ENCODE measurements at regions not wholly inside any gene's neighbourhood (a gene's known extent, or its start where the extent isn't known, plus 50 kb on each side); places are given as distances from the start of the nearest gene placed in this dataset.

DNA sequence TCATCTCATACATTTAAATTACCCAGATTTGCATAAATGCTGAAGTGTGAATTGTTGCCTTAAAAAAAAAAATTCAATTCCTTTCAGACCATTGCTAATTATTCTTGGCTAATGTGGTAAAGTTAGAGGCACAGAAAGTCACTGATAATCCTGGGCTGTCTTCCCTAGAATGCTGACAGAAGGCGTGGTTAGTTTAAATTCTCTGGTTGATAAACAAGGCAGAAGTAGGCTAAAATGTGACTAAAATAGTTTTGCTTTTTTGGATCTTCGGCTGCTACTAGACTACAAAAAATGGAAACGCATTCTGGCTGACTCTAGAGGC is 193.7 kb downstream of the OTOL1 start:
- no peaks in the 10 kb centered on the region for H3K79me2 ChIP-seq (ENCODE audit: low read length)
- peaks cover 13% of the 10 kb centered on the region for H3K4me1 ChIP-seq (ENCODE audit: low read length)
- no peak overlapping the region for H3K27ac ChIP-seq (ENCODE audit: low read length)
- H2AFZ ChIP-seq (ENCODE audit: low read depth, low read length): no peak overlapping the region
- H3K9me3 ChIP-seq (ENCODE audit: insufficient read depth, low read length): no peaks in the 10 kb centered on the region
- no peaks in the 10 kb centered on the region for H4K20me1 ChIP-seq (ENCODE audit: insufficient read depth, low read length)
- H3K27me3 ChIP-seq (ENCODE audit: low read depth, low read length): no peaks in the 10 kb centered on the region
- TF ChIP-seq, protein P1, sequence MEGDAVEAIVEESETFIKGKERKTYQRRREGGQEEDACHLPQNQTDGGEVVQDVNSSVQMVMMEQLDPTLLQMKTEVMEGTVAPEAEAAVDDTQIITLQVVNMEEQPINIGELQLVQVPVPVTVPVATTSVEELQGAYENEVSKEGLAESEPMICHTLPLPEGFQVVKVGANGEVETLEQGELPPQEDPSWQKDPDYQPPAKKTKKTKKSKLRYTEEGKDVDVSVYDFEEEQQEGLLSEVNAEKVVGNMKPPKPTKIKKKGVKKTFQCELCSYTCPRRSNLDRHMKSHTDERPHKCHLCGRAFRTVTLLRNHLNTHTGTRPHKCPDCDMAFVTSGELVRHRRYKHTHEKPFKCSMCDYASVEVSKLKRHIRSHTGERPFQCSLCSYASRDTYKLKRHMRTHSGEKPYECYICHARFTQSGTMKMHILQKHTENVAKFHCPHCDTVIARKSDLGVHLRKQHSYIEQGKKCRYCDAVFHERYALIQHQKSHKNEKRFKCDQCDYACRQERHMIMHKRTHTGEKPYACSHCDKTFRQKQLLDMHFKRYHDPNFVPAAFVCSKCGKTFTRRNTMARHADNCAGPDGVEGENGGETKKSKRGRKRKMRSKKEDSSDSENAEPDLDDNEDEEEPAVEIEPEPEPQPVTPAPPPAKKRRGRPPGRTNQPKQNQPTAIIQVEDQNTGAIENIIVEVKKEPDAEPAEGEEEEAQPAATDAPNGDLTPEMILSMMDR (IDR thresholded peaks at IDR 0.05; ENCODE audit: low read depth, low read length): no peak
- TF ChIP-seq EZH2phosphoT487 (IDR thresholded peaks at IDR 0.05; ENCODE audit: low read depth): no peak
- no peak overlapping the region for H3K9ac ChIP-seq (ENCODE audit: low read length)
- H3K36me3 ChIP-seq (replicated peaks; ENCODE audit: low read depth, low read length): no peaks in the 10 kb centered on the region
- no peak overlapping the region for H3K4me2 ChIP-seq (ENCODE audit: low read length)
- no peak overlapping the region for H3K4me3 ChIP-seq (ENCODE audit: low read length)

DNA sequence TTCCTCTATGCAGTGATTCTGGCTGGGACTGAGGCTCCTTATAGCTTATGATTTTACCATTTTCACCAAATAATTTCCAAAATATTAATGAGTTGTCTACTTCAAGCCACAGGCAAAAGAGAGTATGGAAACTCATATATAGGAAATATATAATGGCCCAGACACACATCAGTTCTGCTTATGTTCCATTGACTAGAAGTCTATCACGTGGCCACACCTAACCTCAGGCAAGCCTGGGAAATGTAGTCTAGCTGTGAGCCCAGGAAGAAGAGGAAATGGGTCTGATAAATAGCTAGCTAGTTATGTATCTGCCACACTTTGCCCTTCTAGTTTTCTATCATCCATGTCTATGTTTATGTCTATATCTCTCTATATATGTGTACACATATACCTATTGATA is 195.1 kb downstream of the OTOL1 start:
- TF ChIP-seq EZH2phosphoT487 (IDR thresholded peaks at IDR 0.05; ENCODE audit: low read depth): no peak
- TF ChIP-seq, protein P1 (IDR thresholded peaks at IDR 0.05; ENCODE audit: low read depth, low read length): no peak
- Histone ChIP-seq H2AFZ (ENCODE audit: low read depth, low read length) (no peak overlapping the region), H3K4me3 (ENCODE audit: low read length) (no peak overlapping the region)

DNA sequence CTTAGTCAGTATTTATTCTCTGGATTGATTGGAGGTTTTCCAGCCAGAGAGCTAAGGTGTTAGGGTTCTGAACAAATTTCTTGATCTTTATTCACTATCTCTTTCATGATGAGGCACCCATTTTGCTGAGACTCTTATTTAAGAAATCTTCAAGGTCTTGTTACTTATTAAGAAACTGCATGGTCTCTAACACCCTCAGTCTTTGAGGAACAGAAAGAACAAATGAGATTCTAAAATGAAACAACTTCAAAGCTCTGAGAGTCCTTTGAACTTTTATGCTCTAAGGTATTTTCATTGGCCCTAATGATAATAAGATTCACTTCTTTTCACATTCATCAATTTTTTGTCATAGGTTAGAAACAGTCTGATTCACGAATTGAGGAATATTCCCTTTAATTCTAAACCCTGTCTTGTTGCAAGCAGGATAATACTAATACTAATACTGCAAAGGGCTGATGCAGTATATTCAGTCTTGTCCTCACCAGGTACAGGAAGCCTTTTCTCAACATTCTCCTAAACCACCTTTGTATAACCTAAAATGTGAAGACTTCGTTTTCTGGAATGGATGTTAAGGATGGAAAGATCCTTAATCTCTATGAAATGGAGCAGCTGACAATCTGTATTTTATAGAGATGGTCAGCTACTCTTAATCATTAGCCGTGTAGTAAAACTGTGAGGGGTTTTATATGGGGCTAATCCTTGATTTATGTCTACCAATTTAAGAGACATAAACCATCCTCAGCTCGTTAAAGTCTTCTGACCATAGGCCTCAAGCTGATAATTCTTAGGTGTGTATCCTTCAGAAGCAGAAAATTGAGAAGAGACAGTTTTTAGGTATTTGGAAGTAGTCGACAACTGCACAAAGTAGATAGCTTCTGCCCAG is 198.3 kb downstream of the OTOL1 start:
- no peaks in the 10 kb centered on the region for H3K36me3 ChIP-seq (replicated peaks; ENCODE audit: low read depth, low read length)
- peak overlapping the region; percentile 5; the same call in 1 of the 2 replicates for H3K4me3 ChIP-seq (ENCODE audit: low read length)
- no peaks in the 10 kb centered on the region for H3K79me2 ChIP-seq (ENCODE audit: low read length)
- H3K27ac ChIP-seq (ENCODE audit: low read length): peak overlapping the region; percentile 34; the same call in 1 of the 2 replicates
- peak overlapping the region; percentile 54 for H3K4me2 ChIP-seq (ENCODE audit: low read length)
- peaks cover 15% of the 10 kb centered on the region for H3K4me1 ChIP-seq (ENCODE audit: low read length)
- H3K9me3 ChIP-seq (ENCODE audit: insufficient read depth, low read length): no peaks in the 10 kb centered on the region
- TF ChIP-seq, protein P1 (IDR thresholded peaks at IDR 0.05; ENCODE audit: low read depth, low read length): no peak
- no peak for TF ChIP-seq EZH2phosphoT487 (IDR thresholded peaks at IDR 0.05; ENCODE audit: low read depth)
- no peak overlapping the region for H3K9ac ChIP-seq (ENCODE audit: low read length)
- 0 out of 2 replicates have a peak overlapping the region, but pooled peaks have one; percentile 42 for H2AFZ ChIP-seq (ENCODE audit: low read depth, low read length)
- H4K20me1 ChIP-seq (ENCODE audit: insufficient read depth, low read length): no peaks in the 10 kb centered on the region
- no peaks in the 10 kb centered on the region for H3K27me3 ChIP-seq (ENCODE audit: low read depth, low read length)

More for the DNA sequence above, 195.1 kb downstream of the OTOL1 start:
- Histone ChIP-seq H3K79me2 (ENCODE audit: low read length) (no peaks in the 10 kb centered on the region), H3K36me3 (replicated peaks; ENCODE audit: low read depth, low read length) (no peaks in the 10 kb centered on the region), H3K9me3 (ENCODE audit: insufficient read depth, low read length) (no peaks in the 10 kb centered on the region), H3K27ac (ENCODE audit: low read length) (no peak overlapping the region), H3K4me2 (ENCODE audit: low read length) (no peak overlapping the region), H3K27me3 (ENCODE audit: low read depth, low read length) (no peaks in the 10 kb centered on the region), H3K9ac (ENCODE audit: low read length) (no peak overlapping the region), H3K4me1 (ENCODE audit: low read length) (peaks cover 15% of the 10 kb centered on the region), H4K20me1 (ENCODE audit: insufficient read depth, low read length) (no peaks in the 10 kb centered on the region)

DNA sequence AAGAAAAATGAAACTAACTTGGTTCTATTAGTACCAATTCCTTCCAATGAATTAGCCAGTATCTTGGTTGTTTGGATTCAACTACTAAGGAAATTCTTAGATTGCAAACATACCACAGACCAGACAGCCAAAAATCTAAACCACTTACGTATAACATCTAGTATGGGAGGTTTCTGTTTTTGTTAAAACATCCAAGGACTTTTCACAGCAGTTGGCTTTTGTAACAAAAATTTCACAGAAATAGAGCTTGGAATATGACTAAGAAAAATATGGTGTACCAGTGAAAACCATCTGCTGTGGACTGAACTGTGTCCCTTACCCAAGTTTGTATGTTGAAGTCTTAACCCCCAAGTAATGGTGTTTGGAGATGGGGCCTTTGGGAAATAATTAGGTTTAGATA is 199.2 kb downstream of the OTOL1 start:
- Histone ChIP-seq H3K4me2 (ENCODE audit: low read length) (no peak overlapping the region), H3K4me3 (ENCODE audit: low read length) (no peak overlapping the region), H3K4me1 (ENCODE audit: low read length) (peaks cover 15% of the 10 kb centered on the region), H4K20me1 (ENCODE audit: insufficient read depth, low read length) (no peaks in the 10 kb centered on the region), H2AFZ (ENCODE audit: low read depth, low read length) (no peak overlapping the region), H3K79me2 (ENCODE audit: low read length) (no peaks in the 10 kb centered on the region), H3K27ac (ENCODE audit: low read length) (no peak overlapping the region), H3K27me3 (ENCODE audit: low read depth, low read length) (no peaks in the 10 kb centered on the region), H3K9me3 (ENCODE audit: insufficient read depth, low read length) (no peaks in the 10 kb centered on the region), H3K9ac (ENCODE audit: low read length) (no peak overlapping the region), H3K36me3 (replicated peaks; ENCODE audit: low read depth, low read length) (no peaks in the 10 kb centered on the region)
- TF ChIP-seq EZH2phosphoT487 (IDR thresholded peaks at IDR 0.05; ENCODE audit: low read depth): no peak
- TF ChIP-seq, protein P1 (IDR thresholded peaks at IDR 0.05; ENCODE audit: low read depth, low read length): no peak

Data from OCI-LY3 (cell line).